H1 (cell line): ENCODE measurements at regions not wholly inside any gene's neighbourhood (a gene's known extent, or its start where the extent isn't known, plus 50 kb on each side); places are given as distances from the start of the nearest gene placed in this dataset.

Source experiments
- CTCF ChIA-PET: fragments of 300-600 bp; sonication (Branson Sonifier 250); formaldehyde crosslinking; loops from one replicate; lab custom pipeline; 2021; ENCODE audit not compliant: partially characterized antibody; lab: Charles Lee
- POLR2A ChIA-PET: fragments of 300-600 bp; sonication (Branson Sonifier 250); formaldehyde crosslinking; loops from one replicate; lab custom pipeline; 2021; ENCODE audit warnings: inconsistent platforms; ENCODE audit not compliant: partially characterized antibody; lab: Charles Lee
- DNase-seq, 2 experiments: peaks; one replicate each; pipeline versions ENCODE4 v3.0.0 to v3.0.0-alpha.2; 2010 to 2022; ENCODE audit warnings: low spot score in 2 of 2, low read depth in 1 of 2, mixed read lengths in 1 of 2
- FAIRE-seq: peaks from 2 replicates; lab custom pipeline; 2011; peaks lifted over from hg19 to GRCh38; lab: Jason Lieb, UNC
- H2AFZ ChIP-seq: 2 replicates; pipeline ENCODE4 v1.8.1; 2012; ENCODE audit warnings: low read length, inconsistent platforms
- H2AK5ac ChIP-seq: 2 replicates; pipeline ENCODE4 v1.6.1; 2013; ENCODE audit warnings: low read depth, low read length
- H2BK120ac ChIP-seq: replicated peaks from 2 replicates; pipeline ENCODE3; 2013; ENCODE audit warnings: low read depth, low read length, inconsistent platforms
- H2BK12ac ChIP-seq: 2 replicates; pipeline ENCODE4 v1.6.1; 2013; ENCODE audit warnings: low read depth, low read length
- H2BK15ac ChIP-seq: 2 replicates; pipeline ENCODE4 v1.6.1; 2013; ENCODE audit warnings: low read length
- H2BK20ac ChIP-seq: 2 replicates; pipeline ENCODE4 v1.6.1; 2013; ENCODE audit warnings: low read length
- H2BK5ac ChIP-seq: 2 replicates; pipeline ENCODE4 v1.6.1; 2013; ENCODE audit warnings: low read depth, low read length
- H3K14ac ChIP-seq: 2 replicates; pipeline ENCODE4 v1.6.1; 2013; ENCODE audit warnings: inconsistent platforms; ENCODE audit not compliant: insufficient read length
- H3K18ac ChIP-seq: 2 replicates; pipeline ENCODE4 v1.6.1; 2013; ENCODE audit warnings: low read length; ENCODE audit errors: extremely low read depth
- H3K23ac ChIP-seq: 2 replicates; pipeline ENCODE4 v1.6.1; 2013; ENCODE audit warnings: inconsistent platforms; ENCODE audit not compliant: insufficient read length
- H3K23me2 ChIP-seq: 2 replicates; pipeline ENCODE4 v1.6.1; 2013; ENCODE audit warnings: low read depth, low read length
- H3K27ac ChIP-seq: 2 replicates; pipeline ENCODE4 v1.6.1; 2011; ENCODE audit warnings: low read depth, low read length, inconsistent platforms
- H3K27me3 ChIP-seq, 4 experiments: replicated peaks in 1 of 4; 1 replicate in 1 of 4; 2 replicates in 3 of 4; pipeline versions ENCODE4 v1.6.1 to v1.8.1; 2011 to 2013; ENCODE audit warnings: low read length in 3 of 4, mild to moderate bottlenecking in 3 of 4, inconsistent platforms in 2 of 4, mixed read lengths in 2 of 4, moderate library complexity in 1 of 4; ENCODE audit not compliant: control insufficient read depth in 3 of 4, insufficient read depth in 3 of 4; ENCODE audit errors: extremely low read depth in 1 of 4
- H3K36me3 ChIP-seq, 4 experiments: 2 replicates each; pipeline versions ENCODE4 v1.6.1 to v1.8.1; 2011 to 2013; ENCODE audit warnings: mild to moderate bottlenecking in 4 of 4, low read length in 3 of 4, moderate library complexity in 2 of 4, control low read depth in 1 of 4, inconsistent platforms in 1 of 4; ENCODE audit not compliant: insufficient read depth in 4 of 4, control insufficient read depth in 2 of 4
- H3K4ac ChIP-seq: replicated peaks from 2 replicates; pipeline ENCODE3; 2013; ENCODE audit warnings: low read length, low read depth, mixed read lengths, inconsistent platforms; ENCODE audit not compliant: insufficient read length
- H3K4me1 ChIP-seq, 4 experiments: replicated peaks in 1 of 4; 1 replicate in 1 of 4; 2 replicates in 3 of 4; pipeline versions ENCODE4 v1.6.1 to v1.8.1; 2011 to 2013; ENCODE audit warnings: low read length in 3 of 4, inconsistent platforms in 2 of 4, mixed read lengths in 1 of 4; ENCODE audit not compliant: insufficient read depth in 4 of 4, control insufficient read depth in 3 of 4
- H3K4me2 ChIP-seq, 2 experiments: 2 replicates each; pipeline versions ENCODE4 v1.6.1 to v1.8.1; 2011 to 2013; ENCODE audit warnings: low read depth in 2 of 2, low read length in 2 of 2, control low read depth in 1 of 2, inconsistent platforms in 1 of 2, mild to moderate bottlenecking in 1 of 2; ENCODE audit not compliant: insufficient read depth in 1 of 2
- H3K4me3 ChIP-seq, 4 experiments: fragments of 200-600, 300-600 bp in 1 of 4; sonication (generic), shearing (Covaris generic), sonication (Bioruptor Twin) in 1 of 4; 2 replicates each; pipeline versions ENCODE4 v1.5.1 to v1.8.1; 2011 to 2016; ENCODE audit warnings: low read length in 4 of 4, low read depth in 3 of 4, control low read depth in 2 of 4, inconsistent platforms in 2 of 4, mild to moderate bottlenecking in 2 of 4, mixed read lengths in 1 of 4, moderate library complexity in 1 of 4; ENCODE audit not compliant: insufficient read depth in 2 of 4; ENCODE audit errors: extremely low read depth in 1 of 4
- H3K56ac ChIP-seq: replicated peaks from 2 replicates; pipeline ENCODE3; 2013; ENCODE audit warnings: low read depth, mild to moderate bottlenecking, mixed read lengths, low read length, inconsistent platforms; ENCODE audit not compliant: insufficient read length
- H3K79me1 ChIP-seq: 2 replicates; pipeline ENCODE4 v1.6.1; 2013; ENCODE audit warnings: low read depth, low read length, control low read depth
- H3K79me2 ChIP-seq, 2 experiments: 2 replicates each; pipeline versions ENCODE4 v1.6.1 to v1.8.1; 2012 to 2013; ENCODE audit warnings: low read length in 2 of 2, mild to moderate bottlenecking in 2 of 2, inconsistent platforms in 1 of 2; ENCODE audit not compliant: insufficient read depth in 2 of 2, control insufficient read depth in 1 of 2
- H3K9ac ChIP-seq, 4 experiments: replicated peaks in 1 of 4; 1 replicate in 1 of 4; 2 replicates in 3 of 4; pipeline versions ENCODE4 v1.6.1 to v1.8.1; 2011 to 2013; ENCODE audit warnings: low read depth in 3 of 4, low read length in 3 of 4, control low read depth in 2 of 4, mild to moderate bottlenecking in 2 of 4, moderate library complexity in 2 of 4, inconsistent platforms in 1 of 4; ENCODE audit errors: extremely low read depth in 1 of 4
- H3K9me3 ChIP-seq, 2 experiments: 2 replicates each; pipeline versions ENCODE4 v1.6.1 to v1.8.1; 2012 to 2013; ENCODE audit warnings: mild to moderate bottlenecking in 2 of 2, moderate library complexity in 2 of 2, control low read depth in 1 of 2, inconsistent platforms in 1 of 2, low read depth in 1 of 2, low read length in 1 of 2, mixed read lengths in 1 of 2; ENCODE audit not compliant: insufficient read depth in 2 of 2
- H4K20me1 ChIP-seq, 2 experiments: replicated peaks in 1 of 2; 2 replicates each; pipeline versions ENCODE3 to v1.8.1; 2011 to 2013; ENCODE audit warnings: inconsistent platforms in 2 of 2, low read length in 2 of 2, mild to moderate bottlenecking in 1 of 2; ENCODE audit not compliant: insufficient read depth in 2 of 2, control insufficient read depth in 1 of 2
- H4K5ac ChIP-seq: 2 replicates; pipeline ENCODE4 v1.6.1; 2013; ENCODE audit warnings: low read length, low read depth, mixed read lengths, inconsistent platforms; ENCODE audit not compliant: insufficient read length
- H4K8ac ChIP-seq: 2 replicates; pipeline ENCODE4 v1.8.0; 2013; ENCODE audit warnings: mild to moderate bottlenecking, moderate library complexity, low read length, inconsistent platforms; ENCODE audit not compliant: insufficient read depth; ENCODE audit errors: extremely low read depth
- H4K91ac ChIP-seq: replicated peaks from 2 replicates; pipeline ENCODE3; 2013; ENCODE audit warnings: low read length, mixed read lengths, inconsistent platforms; ENCODE audit not compliant: insufficient read length
- EGR1 ChIP-seq: IDR thresholded peaks from 2 replicates; pipeline ENCODE4 v1.6.1; 2011; ENCODE audit warnings: low read depth, low read length, borderline replicate concordance
- JUND ChIP-seq: IDR thresholded peaks from 2 replicates; pipeline ENCODE4 v1.6.1; 2011; ENCODE audit warnings: mild to moderate bottlenecking, improper control_type of control experiment, low read length
- RAD21 ChIP-seq, 2 experiments: IDR thresholded peaks in 1 of 2; conservative IDR thresholded peaks in 1 of 2; 2 replicates each; pipeline ENCODE4 v1.6.1; 2011; ENCODE audit warnings: low read depth in 2 of 2, low read length in 2 of 2, improper control_type of control experiment in 1 of 2, inconsistent platforms in 1 of 2, mild to moderate bottlenecking in 1 of 2, moderate library complexity in 1 of 2
- USF2 ChIP-seq: IDR thresholded peaks from 2 replicates; pipeline ENCODE4 v1.6.1; 2011; ENCODE audit warnings: low read length, improper control_type of control experiment
- WGBS, 2 experiments: shearing (Covaris generic) in 1 of 2; methylation state at CpG; one replicate each; pipeline versions ENCODE4 v1.1.6 to v1.1.7; 2013 to 2015; ENCODE audit warnings: low lambda C conversion rate in 2 of 2, mixed read lengths in 2 of 2, inconsistent platforms in 1 of 2, low coverage in 1 of 2, missing lambda C conversion rate in 1 of 2; ENCODE audit not compliant: insufficient replicate concordance in 2 of 2, insufficient coverage in 1 of 2, insufficient read length in 1 of 2; ENCODE audit errors: extremely low coverage in 1 of 2, missing lambda C conversion rate in 1 of 2; 5-methylcytosine and 5-hydroxymethylcytosine counted together

GRCh38 chr2:7384773-7385349, 467.6 kb downstream of the RNF144A start:
- H3K9me3 ChIP-seq = no peaks in the 10 kb centered on the region
- TF ChIP-seq JUND = no peak
- TF ChIP-seq RAD21 (IDR thresholded peaks at IDR 0.05 in 1 of 2, conservative IDR thresholded peaks at IDR 0.05 in 1 of 2; ENCODE audit: low read depth in 2 of 2, low read length in 2 of 2) = no peak
- no peak for TF ChIP-seq USF2
- no peak for TF ChIP-seq EGR1
- TF ChIP-seq, all 59 proteins: peak for 0
- no peak overlapping the region for H2AK5ac ChIP-seq
- H2BK12ac ChIP-seq = no peak overlapping the region
- H2BK20ac ChIP-seq = no peak overlapping the region
- H2AFZ ChIP-seq = no peak overlapping the region
- H3K27me3 ChIP-seq = no peaks in the 10 kb centered on the region
- H3K23me2 ChIP-seq = no peaks in the 10 kb centered on the region; the same call in 1 of the 2 replicates
- H2BK120ac ChIP-seq = no peak overlapping the region
- no peak for FAIRE-seq
- H3K79me2 ChIP-seq = no peaks in the 10 kb centered on the region
- H4K8ac ChIP-seq = no peak overlapping the region
- no peaks in the 10 kb centered on the region for H3K79me1 ChIP-seq
- H2BK15ac ChIP-seq = no peak overlapping the region
- ChIA-PET POLR2A (no interaction called here), CTCF (interaction anchor here (0.7 kb wide), 1 partner anchor 181 kb away, joined by 4 read pairs; no protein-coding TSS in a partner anchor)
- H3K56ac ChIP-seq = no peak overlapping the region
- no peak overlapping the region for H3K9ac ChIP-seq
- H3K4ac ChIP-seq = no peak overlapping the region
- no peak overlapping the region for H3K4me2 ChIP-seq
- H3K4me1 ChIP-seq = no peaks in the 10 kb centered on the region
- no peak overlapping the region for H3K18ac ChIP-seq
- H4K5ac ChIP-seq = no peak overlapping the region
- no peaks in the 10 kb centered on the region for H3K36me3 ChIP-seq
- WGBS, 2 experiments = 91% methylated on average over 11 of the region's 11 CpGs; no CpG with 5 or more reads in 1 of the 2 experiments
- no peak overlapping the region for H3K14ac ChIP-seq
- H4K20me1 ChIP-seq = no peaks in the 10 kb centered on the region
- no peak overlapping the region for H3K27ac ChIP-seq
- no peak overlapping the region for H4K91ac ChIP-seq
- no peak for DNase-seq
- H2BK5ac ChIP-seq = no peak overlapping the region
- no peak overlapping the region for H3K23ac ChIP-seq
- H3K4me3 ChIP-seq = no peak overlapping the region
